Keratinocyte (primary cell): ENCODE measurements at regions not wholly inside any gene's neighbourhood (a gene's known extent, or its start where the extent isn't known, plus 50 kb on each side); places are given as distances from the start of the nearest gene placed in this dataset.

Experiments used
- DNase-seq: peaks from one replicate; pipeline ENCODE4 v3.0.0-alpha.2; 2011; ENCODE audit warnings: low read depth, missing footprints, low spot score
- FAIRE-seq: peaks from 2 replicates; lab custom pipeline; 2011; peaks lifted over from hg19 to GRCh38; lab: Jason Lieb, UNC
- H2AFZ ChIP-seq: 2 replicates; pipeline ENCODE4 v1.6.0; 2012; ENCODE audit warnings: low read length, control low read depth, inconsistent platforms; ENCODE audit not compliant: control insufficient read depth
- H3K27ac ChIP-seq: 2 replicates; pipeline ENCODE4 v1.5.1; 2011; ENCODE audit warnings: low read length; ENCODE audit not compliant: control insufficient read depth, insufficient read depth
- H3K27me3 ChIP-seq: 3 replicates; pipeline ENCODE4 v1.6.0; 2011; ENCODE audit warnings: low read length; ENCODE audit not compliant: control insufficient read depth, insufficient read depth; ENCODE audit errors: extremely low read depth
- H3K36me3 ChIP-seq, 2 experiments: 2 replicates in 1 of 2; 3 replicates in 1 of 2; pipeline ENCODE4 v1.5.1; 2011; ENCODE audit warnings: low read length in 2 of 2, mild to moderate bottlenecking in 1 of 2; ENCODE audit not compliant: control insufficient read depth in 2 of 2, insufficient read depth in 2 of 2; ENCODE audit errors: extremely low read depth in 1 of 2
- H3K4me1 ChIP-seq: 3 replicates; pipeline ENCODE4 v1.5.1; 2011; ENCODE audit warnings: low read length; ENCODE audit not compliant: control insufficient read depth, insufficient read depth; ENCODE audit errors: extremely low read depth
- H3K4me2 ChIP-seq: 3 replicates; pipeline ENCODE4 v1.6.0; 2011; ENCODE audit warnings: low read depth, low read length; ENCODE audit not compliant: control insufficient read depth, insufficient read depth; ENCODE audit errors: extremely low read depth
- H3K4me3 ChIP-seq, 3 experiments: fragments of 200-600 bp in 1 of 3; sonication (generic) in 1 of 3; 2 replicates in 2 of 3; 3 replicates in 1 of 3; pipeline ENCODE4 v1.5.1; 2011 to 2016; ENCODE audit warnings: low read length in 3 of 3, mild to moderate bottlenecking in 3 of 3, control low read depth in 2 of 3, inconsistent platforms in 1 of 3, low read depth in 1 of 3, mixed read lengths in 1 of 3, mixed run types in 1 of 3, moderate library complexity in 1 of 3; ENCODE audit not compliant: control insufficient read depth in 2 of 3, insufficient read depth in 2 of 3; ENCODE audit errors: extremely low read depth in 1 of 3
- H3K79me2 ChIP-seq: 2 replicates; pipeline ENCODE4 v1.6.0; 2012; ENCODE audit warnings: low read length; ENCODE audit not compliant: control insufficient read depth, insufficient read depth
- H3K9ac ChIP-seq: 3 replicates; pipeline ENCODE4 v1.6.0; 2011; ENCODE audit warnings: low read length; ENCODE audit not compliant: control insufficient read depth, insufficient read depth; ENCODE audit errors: extremely low read depth
- H3K9me1 ChIP-seq: 3 replicates; pipeline ENCODE4 v1.6.0; 2011; ENCODE audit warnings: low read length; ENCODE audit not compliant: control insufficient read depth, insufficient read depth; ENCODE audit errors: extremely low read depth
- H3K9me3 ChIP-seq: 2 replicates; pipeline ENCODE4 v1.5.1; 2012; ENCODE audit warnings: low read depth, low read length; ENCODE audit not compliant: control insufficient read depth
- H4K20me1 ChIP-seq: 3 replicates; pipeline ENCODE4 v1.6.0; 2011; ENCODE audit warnings: low read length; ENCODE audit not compliant: control insufficient read depth, insufficient read depth; ENCODE audit errors: extremely low read depth
- CTCF ChIP-seq, 3 experiments: IDR thresholded peaks in 1 of 3; conservative IDR thresholded peaks in 1 of 3; optimal IDR thresholded peaks in 1 of 3; 2 replicates in 2 of 3; 3 replicates in 1 of 3; pipeline versions ENCODE3 to v1.5.1; 2011; ENCODE audit warnings: low read length in 3 of 3, mild to moderate bottlenecking in 3 of 3, moderate library complexity in 2 of 3, control low read depth in 1 of 3, inconsistent platforms in 1 of 3; ENCODE audit not compliant: insufficient read depth in 2 of 3; ENCODE audit errors: extremely low read depth in 1 of 3
- EZH2 ChIP-seq: IDR thresholded peaks from one replicate; pipeline ENCODE4 v1.6.1; 2012; ENCODE audit warnings: inconsistent platforms, mild to moderate bottlenecking, low read length, moderate library complexity
- dilution Hi-C: fragments of 300-500 bp; cut with MboI; formaldehyde crosslinking; loops from one replicate; pipeline ENCODE4 v1.7.0; 2020; ENCODE audit warnings: low sequenced_read_pairs; ENCODE audit not compliant: extremely low pct_ligation_motif_present

GRCh38 chr16:86990451-86990850, 326.7 kb downstream of the C16orf95 start:
- H3K4me3 ChIP-seq, result no peak overlapping the region
- no peaks in the 10 kb centered on the region for H3K9me1 ChIP-seq
- no peak overlapping the region for H2AFZ ChIP-seq
- no peak overlapping the region for H3K27ac ChIP-seq
- H4K20me1 ChIP-seq, result no peaks in the 10 kb centered on the region
- no peaks in the 10 kb centered on the region for H3K4me1 ChIP-seq
- FAIRE-seq, result no peak
- dilution Hi-C loops, result no loop called here
- DNase-seq, result no peak
- no peaks in the 10 kb centered on the region for H3K27me3 ChIP-seq
- TF ChIP-seq EZH2 (no peak), CTCF (optimal IDR thresholded peaks at IDR 0.05 in 1 of 3, IDR thresholded peaks at IDR 0.05 in 1 of 3, conservative IDR thresholded peaks at IDR 0.05 in 1 of 3; ENCODE audit: extremely low read depth in 1 of 3, insufficient read depth in 2 of 3, low read length in 3 of 3) (no peak)
- no peak overlapping the region for H3K9ac ChIP-seq
- no peaks in the 10 kb centered on the region for H3K9me3 ChIP-seq
- H3K79me2 ChIP-seq, result no peaks in the 10 kb centered on the region
- H3K4me2 ChIP-seq, result no peak overlapping the region
- no peaks in the 10 kb centered on the region for H3K36me3 ChIP-seq

- Histone ChIP-seq H3K4me2 (no peak overlapping the region), H3K9me3 (no peaks in the 10 kb centered on the region), H3K36me3 (no peaks in the 10 kb centered on the region), H3K79me2 (no peaks in the 10 kb centered on the region), H3K27me3 (no peaks in the 10 kb centered on the region), H3K4me3 (no peak overlapping the region), H3K4me1 (no peaks in the 10 kb centered on the region), H4K20me1 (no peaks in the 10 kb centered on the region), H3K9ac (no peak overlapping the region), H2AFZ (no peak overlapping the region), H3K27ac (no peak overlapping the region), H3K9me1 (no peaks in the 10 kb centered on the region)
- TF ChIP-seq CTCF (optimal IDR thresholded peaks at IDR 0.05 in 1 of 3, IDR thresholded peaks at IDR 0.05 in 1 of 3, conservative IDR thresholded peaks at IDR 0.05 in 1 of 3; ENCODE audit: extremely low read depth in 1 of 3, insufficient read depth in 2 of 3, low read length in 3 of 3) (no peak), EZH2 (no peak)
- DNase-seq, result no peak
- no peak for FAIRE-seq
- dilution Hi-C loops, result no loop called here
Measured at GRCh38 chr16:86991679-86992078, 325.5 kb downstream of the C16orf95 start.
